GM18868 (cell line): ENCODE measurements at regions not wholly inside any gene's neighbourhood (a gene's known extent, or its start where the extent isn't known, plus 50 kb on each side); places are given as distances from the start of the nearest gene placed in this dataset.

ENCODE experiments used
- ATAC-seq: cut with Tn5 transposase; IDR thresholded peaks from one replicate; pipeline ENCODE4 v1.9.1; 2021; ENCODE audit warnings: mild to moderate bottlenecking, moderate library complexity; ENCODE audit not compliant: unreplicated experiment

DNA sequence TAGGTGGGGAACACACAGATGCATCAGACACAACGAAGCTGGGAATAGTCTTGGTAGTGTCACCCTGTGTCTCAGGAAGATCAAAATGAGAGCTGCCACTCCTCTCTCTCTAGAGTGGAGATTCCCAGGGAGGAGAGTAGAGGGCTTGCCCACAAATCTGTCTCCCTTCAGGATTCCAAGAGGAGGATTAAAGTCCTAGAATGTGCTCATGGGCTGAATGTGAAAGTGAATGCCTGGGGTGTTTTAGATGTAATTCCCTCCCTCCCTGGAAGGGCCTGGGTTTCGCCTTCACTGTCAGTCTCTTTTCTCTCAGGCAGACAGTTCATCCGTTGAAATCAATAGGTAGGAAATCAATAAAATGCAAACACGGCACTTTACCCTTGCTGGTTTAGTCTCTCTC, 282.6 kb upstream of the PPARGC1A start:
- no peak for ATAC-seq

DNA sequence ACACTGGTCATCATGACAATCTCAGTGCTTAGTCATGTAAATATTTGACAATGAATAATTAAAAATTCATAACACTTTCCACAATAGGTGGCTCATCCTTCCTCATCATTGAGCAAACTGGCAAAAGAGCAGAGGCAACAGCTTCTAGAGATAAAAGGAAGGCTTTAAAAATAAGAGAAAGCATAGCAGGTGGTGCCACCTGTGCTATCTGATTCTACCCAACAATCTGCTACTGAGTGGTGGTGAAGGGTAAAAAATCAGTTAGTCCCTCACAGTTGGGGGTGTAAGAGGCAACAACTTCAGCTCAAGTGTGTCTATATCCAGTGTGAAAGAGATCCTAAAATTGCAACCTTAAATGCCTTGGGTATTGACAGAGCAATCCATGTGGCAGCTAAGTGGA, 280.1 kb upstream of the PPARGC1A start:
- no peak for ATAC-seq

DNA sequence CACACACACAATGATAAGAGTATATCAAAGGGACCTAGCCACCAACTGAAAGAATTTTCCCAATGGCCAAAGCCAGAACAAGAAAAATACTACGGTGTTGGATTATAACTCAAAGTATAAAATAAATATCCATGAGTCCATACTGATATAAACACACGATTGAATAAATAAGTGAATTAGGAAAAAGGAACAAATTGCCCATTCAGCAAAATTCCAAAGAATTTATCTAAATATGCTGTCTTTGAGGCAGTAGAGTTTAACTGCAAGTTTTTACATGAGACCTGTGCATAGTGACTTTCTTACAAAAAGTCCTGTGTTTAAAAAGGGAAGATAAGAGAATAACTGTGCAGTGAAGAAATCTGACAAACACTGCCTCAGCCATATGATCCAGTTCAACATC, 278.8 kb upstream of the PPARGC1A start:
- no peak for ATAC-seq

DNA sequence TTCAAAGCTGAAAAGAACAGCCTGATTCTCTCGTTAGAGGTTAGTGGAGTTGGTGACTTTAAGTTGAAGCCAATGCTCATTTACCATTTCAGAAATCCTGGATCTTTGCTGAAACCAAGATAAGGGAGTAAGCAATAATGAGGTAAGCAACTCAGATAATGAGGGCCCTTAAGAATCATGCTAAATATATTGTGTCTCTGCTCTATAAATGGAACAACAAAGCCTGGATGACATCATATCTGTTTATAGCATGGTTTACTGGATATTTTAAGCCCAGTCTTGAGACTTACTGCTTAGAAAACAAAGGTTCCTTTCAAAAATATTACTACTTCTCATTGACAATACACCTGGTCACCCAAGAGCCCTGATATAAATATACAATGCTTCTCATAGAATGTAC, 276.7 kb upstream of the PPARGC1A start:
- ATAC-seq: no peak

DNA sequence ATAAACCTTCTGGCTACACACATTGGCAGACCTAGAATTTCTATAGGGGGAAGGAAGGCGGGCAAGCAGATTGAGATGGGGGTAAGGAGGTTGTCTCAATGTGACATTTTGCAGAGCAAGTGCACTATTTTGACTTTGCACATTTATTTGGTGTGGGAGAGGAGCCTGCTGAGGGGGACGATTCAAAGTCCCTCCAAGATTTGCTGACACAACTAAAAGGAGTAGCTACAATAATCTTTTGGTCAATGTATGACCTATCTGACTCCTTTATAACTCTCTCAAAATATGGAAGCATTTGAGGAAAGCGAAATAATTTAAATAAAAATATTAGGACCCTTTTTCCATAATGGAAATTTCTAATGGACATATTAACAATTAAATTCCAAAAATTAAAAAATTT, 274.9 kb upstream of the PPARGC1A start:
- ATAC-seq: no peak

DNA sequence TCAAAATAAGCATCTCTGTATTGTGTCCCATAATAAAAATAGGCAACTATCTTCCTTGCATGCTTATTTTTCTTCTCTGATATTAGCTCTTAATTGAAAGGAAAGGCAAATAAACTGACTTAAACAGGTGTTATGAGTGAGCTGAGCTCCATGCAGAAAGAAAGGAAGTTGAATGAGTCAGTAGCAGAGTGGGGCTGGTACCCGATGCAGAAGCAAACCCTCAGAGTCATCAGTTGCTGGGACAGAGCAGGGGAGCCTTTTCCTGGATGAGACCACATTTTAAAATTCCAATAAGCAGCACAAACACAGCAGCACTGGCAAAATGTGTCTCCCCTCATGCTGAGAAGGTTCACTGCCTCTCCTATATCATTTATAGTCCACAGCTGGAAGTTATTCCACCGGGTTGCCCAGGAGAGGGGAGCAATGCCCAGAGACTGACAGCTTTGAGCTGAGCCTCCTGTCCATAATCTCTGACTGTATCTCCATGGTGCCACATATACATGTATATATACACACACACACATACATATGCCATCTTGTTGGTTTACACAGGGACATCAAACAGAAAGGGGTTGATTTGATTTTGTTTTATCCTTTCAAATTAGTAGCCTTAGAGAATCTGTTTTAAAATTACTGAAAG, 274.3 kb upstream of the PPARGC1A start:
- no peak for ATAC-seq

DNA sequence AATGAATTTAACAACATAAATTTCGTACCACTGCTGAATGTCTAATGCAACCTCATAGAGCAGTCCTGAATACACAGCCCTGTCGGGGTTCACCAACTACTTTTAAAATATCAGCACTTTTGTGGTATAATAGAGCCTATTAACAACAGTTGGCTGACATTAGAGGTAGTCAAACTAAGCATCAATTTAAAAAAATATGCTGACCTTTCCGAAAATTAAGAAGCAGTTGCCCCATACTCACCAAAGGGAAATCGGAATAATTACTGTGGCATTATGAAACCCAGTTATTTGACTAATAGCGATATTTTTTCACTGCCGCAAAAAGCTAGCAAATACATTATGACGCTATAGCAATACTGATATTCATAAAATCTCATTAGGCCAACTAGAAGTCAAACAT, 273.5 kb upstream of the PPARGC1A start:
- ATAC-seq: no peak

DNA sequence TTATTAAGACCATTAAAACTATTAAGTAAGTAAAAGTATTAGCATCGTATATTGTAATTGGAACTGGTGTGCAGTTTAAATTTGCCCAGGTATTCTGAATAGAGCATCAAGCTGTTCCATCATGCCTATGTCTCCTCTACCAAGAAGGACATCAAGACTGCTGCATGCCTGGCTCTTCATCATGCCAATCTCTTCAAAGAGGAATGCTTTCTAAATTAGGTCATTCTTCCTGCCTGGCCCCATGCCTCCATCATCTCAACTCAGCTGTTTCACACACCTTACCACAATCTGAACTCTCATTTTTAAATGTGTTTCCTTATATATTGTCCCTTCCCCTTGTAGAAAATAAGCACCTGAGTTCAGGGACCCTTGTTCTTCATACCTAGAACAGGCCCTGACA, 270.5 kb upstream of the PPARGC1A start:
- ATAC-seq: no peak

DNA sequence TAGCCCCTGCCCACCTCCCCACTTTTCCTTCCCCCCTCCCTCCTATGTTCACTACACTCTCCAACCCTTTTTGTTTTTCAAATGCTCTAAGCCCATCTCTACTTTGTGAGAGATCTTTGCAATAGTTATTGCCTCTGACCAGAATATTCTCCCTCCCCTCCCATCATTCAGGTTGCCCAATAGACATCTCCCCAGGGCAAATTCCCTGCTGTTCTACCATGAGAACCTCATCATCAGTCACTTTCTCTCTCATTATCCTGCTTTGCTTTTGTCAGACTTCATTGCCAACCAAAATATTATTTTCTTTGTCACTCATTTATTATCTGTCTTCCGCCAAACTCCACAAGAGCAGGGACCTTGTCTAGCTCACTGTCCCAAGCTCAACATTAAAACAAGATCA, 268.2 kb upstream of the PPARGC1A start:
- ATAC-seq: no peak

DNA sequence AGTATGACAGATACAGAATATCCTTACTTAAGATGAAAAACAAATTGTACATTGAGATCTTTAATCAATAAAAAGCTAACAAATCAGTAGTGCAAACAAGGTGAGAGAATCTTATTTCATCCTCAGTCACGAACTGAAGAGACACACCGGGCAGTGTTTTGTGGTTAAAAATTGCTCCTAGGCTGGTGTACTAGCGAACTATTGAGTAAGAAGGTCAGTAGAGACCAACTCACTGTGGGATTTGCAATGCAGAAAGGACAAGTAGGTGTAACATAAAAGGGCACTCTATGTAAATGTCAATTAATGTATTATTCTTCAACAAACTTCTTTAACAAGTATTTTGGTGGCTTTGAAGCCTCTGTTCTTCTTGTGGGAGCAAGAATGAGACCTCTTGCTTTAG, 260.2 kb upstream of the PPARGC1A start:
- ATAC-seq: no peak

DNA sequence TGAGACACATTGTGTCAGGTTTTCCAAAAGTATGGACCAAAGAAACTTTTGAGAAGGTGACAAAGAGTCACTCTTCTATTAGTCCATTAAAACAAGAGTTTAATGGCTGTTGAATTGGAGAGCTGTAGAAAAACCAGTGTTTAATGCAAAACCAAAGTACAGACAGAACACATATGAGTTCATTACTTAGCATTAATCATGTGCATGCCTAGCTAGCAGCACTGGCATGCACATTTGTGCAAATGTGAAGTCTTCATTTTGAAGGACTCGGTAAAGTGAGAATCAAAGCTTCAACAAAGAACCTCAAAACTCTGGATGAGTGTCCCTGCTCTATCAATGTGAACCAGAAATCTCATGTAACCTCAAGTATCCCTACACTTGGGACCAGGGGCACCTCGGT, 256.3 kb upstream of the PPARGC1A start:
- no peak for ATAC-seq

DNA sequence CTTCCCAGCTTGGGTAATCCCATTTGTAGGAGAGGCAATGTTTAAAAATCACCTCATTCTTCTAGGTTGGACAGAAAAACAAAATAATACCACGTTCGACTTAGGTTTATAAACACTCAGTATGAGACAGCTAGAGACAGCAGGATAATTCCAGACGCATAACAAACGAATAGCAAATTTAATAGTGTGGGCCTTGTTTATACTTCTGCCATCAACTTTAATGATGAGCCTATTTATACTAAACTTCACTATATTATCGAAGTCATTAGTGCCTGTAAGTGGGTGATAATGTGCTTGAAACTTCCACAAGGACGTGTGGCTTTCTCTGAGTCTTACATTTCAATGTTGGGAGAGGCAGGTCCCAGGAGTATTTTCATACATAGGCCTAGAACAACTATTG, 255.7 kb upstream of the PPARGC1A start:
- ATAC-seq: no peak

DNA sequence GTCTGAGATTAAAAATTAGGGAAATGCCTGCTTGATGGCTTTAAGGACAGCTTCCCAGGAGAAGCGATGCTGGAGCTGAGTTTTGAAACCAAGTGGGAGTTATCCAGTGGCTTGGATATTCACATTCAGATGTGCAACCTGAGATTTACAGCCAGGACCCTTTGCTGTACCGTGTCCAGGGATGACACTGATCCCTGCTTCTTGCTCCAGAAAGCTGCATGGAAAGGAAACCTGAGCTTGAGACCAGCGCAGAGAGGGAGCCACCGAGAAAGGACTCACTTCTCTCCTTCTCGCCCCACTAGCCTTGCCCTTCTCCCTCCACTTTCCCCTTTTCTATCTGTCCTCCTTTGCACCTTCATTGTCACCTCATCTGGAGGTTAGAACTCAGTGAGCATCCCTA, 254.5 kb upstream of the PPARGC1A start:
- ATAC-seq: no peak

DNA sequence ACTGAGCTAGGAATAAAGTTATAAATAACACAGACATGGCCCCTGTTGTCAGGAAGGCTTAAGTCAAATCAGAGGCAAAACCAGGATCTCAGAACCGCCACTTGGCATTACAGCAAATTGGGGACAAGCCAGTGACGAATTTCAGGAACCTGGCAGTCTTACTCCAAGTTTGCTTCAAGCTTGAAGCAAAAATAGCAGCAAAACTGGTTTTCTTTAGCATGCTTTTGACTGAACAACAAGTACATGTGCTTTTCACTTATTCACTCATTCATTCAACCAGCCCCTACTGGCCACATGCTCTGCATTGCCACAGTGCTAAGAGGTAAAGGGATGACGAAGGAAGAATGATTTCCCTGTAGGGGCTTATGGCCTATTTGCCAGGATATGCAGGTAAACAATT, 253.9 kb upstream of the PPARGC1A start:
- ATAC-seq: no peak

DNA sequence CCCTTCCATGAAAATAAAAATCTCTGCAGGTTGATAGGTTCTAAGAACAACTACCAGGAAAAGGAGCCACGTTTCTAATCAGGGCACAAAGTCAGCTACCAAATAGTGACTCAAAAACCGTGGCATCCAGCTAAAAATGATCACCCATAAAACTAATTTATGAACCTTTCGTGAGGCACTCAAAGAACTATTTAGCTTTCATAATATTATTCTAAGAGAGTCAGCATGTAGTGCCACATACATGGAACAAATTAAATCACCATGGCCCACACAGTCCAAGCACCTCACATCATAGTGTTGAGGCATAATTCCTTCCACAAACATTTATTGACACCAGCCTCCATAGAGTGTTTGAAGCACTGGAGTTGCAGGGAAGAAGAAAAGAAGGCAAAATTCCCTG, 252.0 kb upstream of the PPARGC1A start:
- no peak for ATAC-seq

DNA sequence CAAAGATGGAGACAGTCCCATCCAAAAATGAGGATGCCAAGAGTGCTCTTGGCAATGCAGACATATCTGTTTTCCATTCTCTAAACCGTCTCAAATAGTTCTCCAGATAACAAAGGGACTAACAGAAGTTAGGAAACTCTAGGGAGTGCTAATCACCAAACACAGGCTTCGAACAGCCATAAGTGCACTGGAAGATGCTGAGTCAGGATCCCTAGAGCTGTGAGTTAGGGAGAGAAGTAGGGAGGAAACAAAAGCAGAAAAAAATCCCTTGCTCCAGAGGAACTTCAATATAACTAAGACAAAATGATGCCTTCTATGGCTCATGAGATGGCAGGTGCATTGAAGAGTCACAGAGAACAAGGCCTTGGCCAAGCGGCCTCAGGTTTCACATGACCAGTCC, 251.0 kb upstream of the PPARGC1A start:
- ATAC-seq: no peak

DNA sequence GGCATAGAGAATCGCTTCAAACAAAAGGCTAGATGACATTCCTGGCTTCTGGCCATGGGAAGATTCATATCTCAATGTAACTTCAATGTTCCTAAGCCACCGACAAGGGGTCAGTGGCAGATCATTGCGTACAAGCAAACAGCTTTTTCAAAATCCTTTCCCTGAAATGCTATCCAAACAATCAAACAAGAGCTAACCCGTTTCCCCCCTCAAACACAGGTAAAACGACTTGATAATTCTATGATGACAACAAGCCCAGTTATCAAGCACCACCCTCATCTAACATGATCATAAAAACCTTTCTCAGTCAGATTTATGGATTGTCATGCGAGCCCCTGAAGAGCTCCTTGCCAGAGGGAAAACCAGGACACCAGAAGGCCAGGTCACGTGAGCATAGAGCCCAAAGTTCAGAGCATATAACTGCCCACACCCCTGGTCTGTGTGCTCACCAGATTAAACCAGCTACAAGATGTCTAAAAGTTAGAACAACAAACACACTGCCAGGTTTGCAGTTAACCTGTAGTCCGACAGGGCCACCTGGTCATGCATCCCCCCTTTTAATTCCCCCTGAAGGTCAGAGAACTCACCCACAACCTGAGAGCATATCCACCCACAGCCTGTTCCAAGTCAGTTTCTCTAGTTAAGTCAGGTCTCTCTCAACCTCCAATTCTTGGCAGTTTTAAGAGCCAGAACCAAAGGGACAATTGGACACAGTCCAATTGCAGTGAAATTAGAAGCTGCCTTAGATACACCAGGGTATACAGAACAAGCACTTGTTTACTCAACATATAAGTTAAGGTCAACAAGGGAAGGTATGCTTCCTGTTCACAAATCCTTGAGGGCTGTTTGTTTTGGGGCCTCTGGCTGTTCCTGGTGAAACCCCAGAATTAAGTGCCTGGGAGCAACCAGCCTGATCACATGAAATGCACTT, 248.1 kb upstream of the PPARGC1A start:
- no peak for ATAC-seq

DNA sequence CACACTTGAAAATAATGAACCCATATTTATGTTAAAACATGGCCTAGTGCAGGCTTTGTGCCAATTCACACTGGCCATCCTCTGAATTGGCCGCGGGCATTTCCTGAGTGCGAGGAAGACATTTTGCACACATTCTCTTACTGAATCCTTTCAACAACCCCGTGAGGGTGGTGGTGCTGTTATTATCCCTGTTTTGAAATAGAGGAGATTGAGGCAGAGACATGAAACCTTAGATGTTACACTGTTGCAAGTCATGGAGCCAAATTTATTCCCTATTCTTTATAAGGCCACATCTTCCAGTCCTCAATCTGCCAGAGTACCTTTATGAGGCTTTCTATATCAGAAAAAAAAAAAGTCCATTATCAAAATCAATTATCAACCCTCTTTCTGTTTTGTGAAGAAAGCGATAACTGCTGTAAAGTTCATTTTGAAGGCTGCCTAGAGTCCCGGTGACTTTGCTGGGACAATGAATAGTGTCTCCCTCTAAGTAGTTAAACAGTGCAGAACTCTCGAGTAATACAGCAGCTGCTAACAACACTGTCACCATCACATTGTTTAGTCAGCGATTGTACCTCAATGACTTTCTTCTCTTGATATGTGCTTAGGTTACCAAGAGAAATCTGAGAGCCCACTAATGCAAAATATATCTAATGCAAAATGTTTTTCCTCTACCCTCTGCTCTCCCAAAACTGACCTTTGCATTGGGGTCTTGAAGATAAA, 242.3 kb upstream of the PPARGC1A start:
- ATAC-seq: no peak

DNA sequence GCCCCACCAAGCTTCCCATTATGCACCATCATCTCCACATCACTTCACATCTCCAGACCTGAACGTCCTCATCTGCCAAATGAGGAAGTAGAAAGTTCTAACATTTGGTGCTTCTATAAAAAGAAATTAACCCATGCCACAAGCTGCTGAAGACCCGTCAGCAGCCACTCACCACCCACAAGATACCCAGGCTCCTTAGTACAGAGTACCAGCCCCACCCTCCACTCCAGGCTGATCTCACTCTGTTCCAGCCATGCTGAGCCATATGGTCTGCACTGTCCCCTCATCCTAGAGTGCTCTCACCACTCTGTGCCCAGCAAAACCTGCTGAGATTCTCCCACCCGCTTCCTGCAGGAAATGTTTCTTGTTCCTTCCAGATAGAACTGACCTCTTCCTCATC, 240.8 kb upstream of the PPARGC1A start:
- ATAC-seq: no peak

DNA sequence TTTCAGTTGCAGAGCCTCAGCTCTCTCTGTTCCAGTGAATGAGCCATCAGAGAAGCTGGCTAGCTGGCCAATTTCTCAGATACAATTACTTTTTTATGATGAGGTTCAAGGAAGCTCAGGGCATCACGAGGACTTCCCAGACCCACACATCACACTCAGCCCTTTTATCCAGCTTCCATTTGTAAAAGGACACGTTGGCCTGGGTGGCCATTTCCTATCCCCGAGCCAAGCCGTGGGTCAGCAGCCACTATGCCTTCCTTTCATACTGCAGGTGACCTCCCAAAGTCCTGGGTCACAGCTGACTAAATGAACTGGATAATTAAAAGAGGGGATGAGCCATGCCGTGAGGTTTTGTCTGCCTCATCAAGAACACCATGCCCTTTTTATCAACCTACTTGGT, 236.9 kb upstream of the PPARGC1A start:
- ATAC-seq: no peak

DNA sequence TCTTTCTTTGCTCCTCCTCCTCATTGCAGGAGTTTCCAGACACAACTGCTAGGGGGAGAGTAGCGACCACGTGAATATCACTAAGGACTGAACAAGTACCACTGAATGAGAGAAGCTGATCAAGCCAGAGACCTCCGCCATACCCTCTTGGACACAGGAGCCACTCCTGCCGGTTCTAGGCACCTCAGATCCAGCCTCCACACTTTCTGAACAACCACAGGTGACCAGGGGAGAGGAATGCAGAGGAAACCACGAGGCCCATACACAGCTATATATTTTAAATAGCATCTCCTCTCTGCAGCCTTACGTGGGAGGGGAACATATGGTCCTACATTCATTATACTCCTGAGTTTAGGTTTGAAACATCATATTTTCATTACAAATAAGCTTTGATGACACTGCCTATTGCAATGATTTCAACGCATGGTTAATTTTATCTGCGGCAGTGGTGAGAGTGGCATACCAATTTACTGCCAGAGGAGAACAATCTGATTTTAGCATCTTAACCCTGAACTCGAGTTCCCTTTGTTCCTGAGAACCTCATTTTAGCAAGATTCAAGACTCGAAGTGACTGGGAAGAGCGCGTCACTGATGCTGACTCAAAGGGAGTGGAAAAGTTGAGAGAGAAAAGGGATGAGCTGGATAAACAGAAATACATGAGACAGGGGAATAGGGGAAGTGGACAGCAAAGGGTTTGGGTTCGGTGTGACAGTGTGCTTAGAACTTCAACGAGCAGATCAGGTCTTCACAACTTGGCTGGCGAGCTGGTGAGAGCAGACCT, 231.7 kb upstream of the PPARGC1A start:
- ATAC-seq: no peak
